Skeletal muscle satellite cell (primary cell): ENCODE measurements at regions not wholly inside any gene's neighbourhood (a gene's known extent, or its start where the extent isn't known, plus 50 kb on each side); places are given as distances from the start of the nearest gene placed in this dataset.

Experiments
- H3K27me3 ChIP-seq: 2 replicates; pipeline ENCODE4 v1.7.0; 2013; ENCODE audit warnings: low read length; ENCODE audit not compliant: control insufficient read depth, insufficient read depth
- H3K36me3 ChIP-seq: 2 replicates; pipeline ENCODE4 v1.7.0; 2013; ENCODE audit warnings: mild to moderate bottlenecking, control low read depth, low read length; ENCODE audit not compliant: insufficient read depth
- H3K4me1 ChIP-seq: 2 replicates; pipeline ENCODE4 v1.7.0; 2013; ENCODE audit warnings: low read length; ENCODE audit not compliant: control insufficient read depth, insufficient read depth
- H3K4me2 ChIP-seq: 2 replicates; pipeline ENCODE4 v1.7.0; 2013; ENCODE audit warnings: mild to moderate bottlenecking, low read length
- H3K4me3 ChIP-seq: 2 replicates; pipeline ENCODE4 v1.7.0; 2013; ENCODE audit warnings: low read length
- H3K9ac ChIP-seq: 2 replicates; pipeline ENCODE4 v1.7.0; 2013; ENCODE audit warnings: mild to moderate bottlenecking, low read depth, low read length, moderate library complexity
- H3K9me3 ChIP-seq: replicated peaks from 2 replicates; pipeline ENCODE4 v1.7.0; 2013; ENCODE audit warnings: mild to moderate bottlenecking, control low read depth, low read length

- no peaks in the 10 kb centered on the region for H3K4me1 ChIP-seq
- H3K9ac ChIP-seq, result no peak overlapping the region
- no peak overlapping the region for H3K4me2 ChIP-seq
- H3K4me3 ChIP-seq, result no peak overlapping the region
- H3K9me3 ChIP-seq, result no peaks in the 10 kb centered on the region
- H3K36me3 ChIP-seq, result no peaks in the 10 kb centered on the region
- no peaks in the 10 kb centered on the region for H3K27me3 ChIP-seq
Measured at GRCh38 chr20:7426890-7427496, 513.3 kb downstream of the HAO1 start.

GRCh38 chr20:7428946-7429345 lies 511.3 kb downstream of the HAO1 start:
- Histone ChIP-seq H3K4me3 (no peak overlapping the region), H3K36me3 (no peaks in the 10 kb centered on the region), H3K4me1 (no peaks in the 10 kb centered on the region), H3K9me3 (no peaks in the 10 kb centered on the region), H3K9ac (no peak overlapping the region), H3K27me3 (no peaks in the 10 kb centered on the region), H3K4me2 (no peak overlapping the region)

GRCh38 chr20:7432612-7433011 lies 507.6 kb downstream of the HAO1 start:
- Histone ChIP-seq H3K4me1 (no peaks in the 10 kb centered on the region), H3K4me3 (no peak overlapping the region)

GRCh38 chr20:7437311-7437710 lies 502.9 kb downstream of the HAO1 start:
- no peak overlapping the region for H3K4me2 ChIP-seq
- H3K27me3 ChIP-seq, result no peaks in the 10 kb centered on the region
- H3K4me3 ChIP-seq, result no peak overlapping the region
- no peaks in the 10 kb centered on the region for H3K36me3 ChIP-seq
- H3K9me3 ChIP-seq, result no peaks in the 10 kb centered on the region
- no peak overlapping the region for H3K9ac ChIP-seq
- H3K4me1 ChIP-seq, result no peaks in the 10 kb centered on the region

More at GRCh38 chr20:7432612-7433011, 507.6 kb downstream of the HAO1 start:
- Histone ChIP-seq H3K27me3 (no peaks in the 10 kb centered on the region), H3K36me3 (no peaks in the 10 kb centered on the region), H3K4me2 (no peak overlapping the region), H3K9ac (no peak overlapping the region), H3K9me3 (no peaks in the 10 kb centered on the region)

- no peaks in the 10 kb centered on the region for H3K27me3 ChIP-seq
- H3K36me3 ChIP-seq, result no peaks in the 10 kb centered on the region
- H3K9ac ChIP-seq, result no peak overlapping the region
- H3K4me2 ChIP-seq, result no peak overlapping the region
- H3K4me1 ChIP-seq, result no peaks in the 10 kb centered on the region
- H3K4me3 ChIP-seq, result no peak overlapping the region
- no peaks in the 10 kb centered on the region for H3K9me3 ChIP-seq
Measured at GRCh38 chr20:7449269-7449668, 491.0 kb downstream of the HAO1 start.

- Histone ChIP-seq H3K36me3 (no peaks in the 10 kb centered on the region), H3K4me1 (no peaks in the 10 kb centered on the region), H3K4me2 (no peak overlapping the region), H3K4me3 (no peak overlapping the region), H3K9me3 (no peaks in the 10 kb centered on the region), H3K27me3 (no peaks in the 10 kb centered on the region), H3K9ac (no peak overlapping the region)
Measured at GRCh38 chr20:7452890-7453289, 487.4 kb downstream of the HAO1 start.

- Histone ChIP-seq H3K4me2 (no peak overlapping the region), H3K9ac (no peak overlapping the region), H3K9me3 (no peaks in the 10 kb centered on the region), H3K27me3 (no peaks in the 10 kb centered on the region), H3K36me3 (no peaks in the 10 kb centered on the region), H3K4me1 (no peaks in the 10 kb centered on the region), H3K4me3 (no peak overlapping the region)
Measured at GRCh38 chr20:7454047-7454446, 486.2 kb downstream of the HAO1 start.

- no peaks in the 10 kb centered on the region for H3K36me3 ChIP-seq
Measured at GRCh38 chr20:7458459-7458858, 481.8 kb downstream of the HAO1 start.

GRCh38 chr20:7459083-7459482 lies 481.2 kb downstream of the HAO1 start:
- no peaks in the 10 kb centered on the region for H3K4me1 ChIP-seq
- H3K9ac ChIP-seq, result no peak overlapping the region
- H3K27me3 ChIP-seq, result no peaks in the 10 kb centered on the region
- no peak overlapping the region for H3K4me3 ChIP-seq
- H3K9me3 ChIP-seq, result no peaks in the 10 kb centered on the region
- H3K4me2 ChIP-seq, result no peak overlapping the region
- no peaks in the 10 kb centered on the region for H3K36me3 ChIP-seq

More at GRCh38 chr20:7458459-7458858, 481.8 kb downstream of the HAO1 start:
- Histone ChIP-seq H3K4me1 (no peaks in the 10 kb centered on the region), H3K9ac (no peak overlapping the region), H3K4me2 (no peak overlapping the region), H3K4me3 (no peak overlapping the region), H3K27me3 (no peaks in the 10 kb centered on the region), H3K9me3 (no peaks in the 10 kb centered on the region)

GRCh38 chr20:7463290-7463689 lies 477.0 kb downstream of the HAO1 start:
- Histone ChIP-seq H3K27me3 (no peaks in the 10 kb centered on the region), H3K4me2 (no peak overlapping the region), H3K4me3 (no peak overlapping the region), H3K4me1 (no peaks in the 10 kb centered on the region), H3K9ac (no peak overlapping the region), H3K9me3 (no peaks in the 10 kb centered on the region), H3K36me3 (no peaks in the 10 kb centered on the region)

- no peak overlapping the region for H3K4me2 ChIP-seq
- no peak overlapping the region for H3K4me3 ChIP-seq
- no peaks in the 10 kb centered on the region for H3K4me1 ChIP-seq
- H3K36me3 ChIP-seq, result no peaks in the 10 kb centered on the region
- H3K9ac ChIP-seq, result no peak overlapping the region
- no peaks in the 10 kb centered on the region for H3K27me3 ChIP-seq
- no peaks in the 10 kb centered on the region for H3K9me3 ChIP-seq
Measured at GRCh38 chr20:7470912-7471311, 469.3 kb downstream of the HAO1 start.

- Histone ChIP-seq H3K4me2 (no peak overlapping the region), H3K4me3 (no peak overlapping the region), H3K4me1 (no peaks in the 10 kb centered on the region), H3K9me3 (no peaks in the 10 kb centered on the region), H3K9ac (no peak overlapping the region), H3K36me3 (no peaks in the 10 kb centered on the region), H3K27me3 (no peaks in the 10 kb centered on the region)
Measured at GRCh38 chr20:7490288-7490687, 450.0 kb downstream of the HAO1 start.
